HS-27A (cell line): ENCODE measurements at regions not wholly inside any gene's neighbourhood (a gene's known extent, or its start where the extent isn't known, plus 50 kb on each side); places are given as distances from the start of the nearest gene placed in this dataset.
"Not testable (repeated sequence)": the region's sequence is repeated elsewhere in the genome, so short reads cannot be mapped to it uniquely, and the experiment has no call there.

Source experiments
- DNase-seq: peaks from one replicate; pipeline ENCODE4 v3.0.0-alpha.2; 2012; ENCODE audit warnings: low read depth, missing footprints

DNA sequence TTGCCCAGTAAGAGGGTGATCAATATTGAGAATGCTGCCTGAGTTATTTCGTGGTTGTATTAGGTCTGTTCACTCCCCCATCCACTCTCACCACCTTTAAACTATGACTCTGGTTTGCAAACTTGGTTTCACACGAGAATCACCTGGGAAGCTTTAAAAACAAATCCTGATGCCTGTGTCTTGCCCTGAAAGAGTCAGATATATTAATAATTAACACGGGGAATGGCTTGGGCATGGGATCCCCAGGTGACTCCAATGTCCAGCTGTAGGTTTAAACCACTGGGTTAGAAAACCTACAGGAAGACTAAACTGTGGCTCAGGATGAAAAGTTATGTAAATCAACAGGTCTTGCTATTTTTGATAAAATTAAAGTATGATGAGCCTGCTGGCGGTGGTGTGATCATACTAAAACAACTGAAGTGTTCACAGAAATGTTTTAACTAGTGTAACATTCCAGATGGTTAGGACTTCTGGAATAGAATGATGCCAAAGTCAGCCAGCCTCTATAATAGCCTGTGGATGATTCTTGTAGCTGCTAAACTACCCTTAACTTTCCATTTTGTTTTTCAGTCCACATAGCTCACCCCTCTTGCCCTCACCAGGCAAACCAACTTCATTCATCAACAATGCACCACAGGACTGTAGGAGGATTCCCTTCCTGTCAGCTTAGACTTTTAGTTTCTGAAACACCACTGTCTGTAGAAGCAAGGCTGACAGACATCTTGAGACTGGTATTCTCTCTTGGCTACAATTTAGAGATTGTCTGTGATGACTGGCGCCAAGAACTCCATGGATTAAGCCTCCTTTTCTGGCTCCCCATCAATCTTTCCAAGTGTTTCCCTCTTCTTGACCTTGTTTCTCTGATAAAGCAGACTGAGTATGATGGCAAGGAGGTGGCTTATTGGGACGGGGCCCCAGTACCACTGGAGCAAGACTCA lies 119.1 kb upstream of the ADAMTS9 start:
- no peak for DNase-seq

- no peak for DNase-seq
Observed at GRCh38 chr3:64805978-64806377, 118.2 kb upstream of the ADAMTS9 start.

- no peak for DNase-seq
Observed at GRCh38 chr3:64805248-64805647, 117.4 kb upstream of the ADAMTS9 start.

DNA sequence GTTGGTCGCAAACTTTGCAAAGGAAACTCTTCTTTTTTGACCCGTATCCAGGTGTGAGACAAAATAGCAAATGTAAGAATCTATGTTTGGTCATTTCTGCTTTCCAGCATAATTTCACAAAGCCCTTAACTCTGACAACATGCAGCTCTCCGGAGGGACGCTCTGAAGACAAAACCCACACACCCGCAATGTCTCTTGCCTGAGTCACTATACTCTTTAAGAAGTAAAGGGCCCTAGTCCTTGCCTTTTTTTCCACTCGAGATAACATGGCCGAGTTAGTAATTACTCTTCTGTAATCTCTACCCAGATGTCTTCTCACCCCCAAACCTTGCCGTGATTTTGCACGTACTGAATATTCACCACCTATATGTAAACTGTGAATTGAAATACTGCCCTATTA lies 115.7 kb upstream of the ADAMTS9 start:
- no peak for DNase-seq

DNA sequence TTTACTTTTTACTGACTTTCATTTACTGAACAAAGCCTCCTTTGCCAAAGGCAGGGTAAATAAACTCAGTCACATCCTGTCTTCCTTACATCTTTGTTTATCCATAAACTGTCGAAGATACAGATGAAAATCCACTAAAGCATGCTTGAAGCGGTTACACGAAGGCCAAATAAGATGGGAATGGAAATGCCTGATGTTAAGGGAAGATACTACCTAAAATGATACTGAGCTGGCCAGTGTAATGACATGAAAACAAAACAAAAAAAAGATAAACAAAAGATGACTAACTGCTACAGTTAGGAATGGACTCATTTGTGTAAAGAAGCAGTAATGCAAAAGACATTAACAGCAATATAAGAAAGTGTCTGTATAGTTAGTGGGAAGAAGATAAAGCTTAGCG lies 114.7 kb upstream of the ADAMTS9 start:
- no peak for DNase-seq

DNA sequence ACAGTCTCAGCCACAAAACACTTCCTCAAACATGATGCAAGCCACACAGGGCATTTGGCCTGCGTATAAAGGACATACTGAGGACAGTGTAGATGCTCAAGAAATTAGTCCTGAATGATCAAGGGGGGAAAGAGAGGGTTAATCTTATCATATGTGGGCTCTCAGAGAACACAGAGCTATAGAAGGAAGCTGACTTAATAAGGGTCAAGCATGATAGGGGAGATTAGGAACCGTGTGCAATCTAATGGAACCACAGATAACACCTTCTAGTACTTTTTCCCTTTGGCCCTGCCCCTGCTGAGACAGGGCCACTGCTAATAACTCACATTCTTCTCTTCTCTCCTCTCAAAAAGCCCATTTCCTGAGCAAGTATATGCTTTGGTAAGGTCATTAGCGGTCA lies 114.1 kb upstream of the ADAMTS9 start:
- no peak for DNase-seq

DNA sequence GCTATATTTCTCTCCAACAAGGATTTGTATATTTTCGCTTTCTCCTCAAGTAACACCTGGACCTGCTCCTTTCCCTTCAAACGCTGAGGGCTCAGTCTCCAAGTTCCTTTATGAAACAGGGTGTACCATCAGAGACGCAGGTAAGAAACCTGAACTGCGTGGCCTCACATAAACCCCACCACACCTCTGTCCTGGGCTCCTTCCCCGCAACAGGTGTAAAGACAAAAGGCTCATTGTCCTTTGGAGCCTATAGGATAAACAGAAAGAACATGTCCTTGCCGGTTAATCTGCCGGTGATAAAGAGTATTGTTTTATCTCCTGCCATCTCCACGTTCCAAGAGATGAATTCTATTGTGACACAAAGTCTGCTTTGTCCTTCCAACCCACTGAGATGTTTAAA lies 111.8 kb upstream of the ADAMTS9 start:
- no peak for DNase-seq

DNA sequence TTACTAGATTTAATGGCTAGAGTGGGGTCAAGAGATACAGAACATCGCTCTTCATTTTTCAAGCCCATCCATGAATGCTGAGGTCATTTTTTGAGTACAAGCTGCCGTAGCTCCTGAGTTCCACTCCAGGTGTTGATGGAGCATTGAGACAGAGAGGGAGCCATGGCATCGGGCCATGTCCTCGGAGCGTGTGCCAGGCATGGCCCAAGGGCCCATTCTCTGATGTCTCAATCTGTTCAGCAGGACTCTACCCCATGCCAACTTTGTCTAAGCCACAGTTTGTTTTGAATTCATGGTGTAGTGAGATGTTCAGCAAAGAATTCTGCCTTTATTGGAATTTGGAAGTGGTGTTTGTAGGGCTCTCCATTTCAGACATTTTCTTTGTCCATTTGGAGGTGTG lies 110.5 kb upstream of the ADAMTS9 start:
- no peak for DNase-seq

GRCh38 chr3:64796607-64797399 lies 109.0 kb upstream of the ADAMTS9 start:
- no peak for DNase-seq

- no peak for DNase-seq
Observed at GRCh38 chr3:64792445-64792844, 104.6 kb upstream of the ADAMTS9 start.

- DNase-seq, result no peak
Observed at GRCh38 chr3:64789111-64789510, 101.3 kb upstream of the ADAMTS9 start.

DNA sequence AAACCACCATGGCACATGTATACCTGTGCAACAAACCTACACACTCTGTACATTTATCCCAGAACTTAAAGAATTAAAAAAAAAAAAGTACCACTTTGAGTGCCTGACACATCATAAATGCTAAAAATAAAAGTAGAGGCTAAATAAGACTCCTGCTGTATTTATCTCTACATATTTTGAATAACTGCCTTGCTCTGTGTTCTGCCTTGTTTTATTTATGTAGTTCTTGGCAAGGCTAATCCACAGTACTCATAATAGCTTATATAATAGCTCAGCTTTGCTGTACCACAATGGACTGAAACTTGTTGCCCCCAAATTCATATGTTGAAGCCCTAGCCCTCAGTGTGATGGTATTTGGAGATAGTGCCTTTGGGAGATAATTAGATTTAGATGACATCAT lies 95.4 kb upstream of the ADAMTS9 start:
- no peak for DNase-seq

GRCh38 chr3:64780923-64781322 lies 93.1 kb upstream of the ADAMTS9 start:
- not testable (repeated sequence) for DNase-seq

GRCh38 chr3:64773137-64773536 lies 85.3 kb upstream of the ADAMTS9 start:
- no peak for DNase-seq

- DNase-seq, result no peak
Observed at GRCh38 chr3:64766440-64766839, 78.6 kb upstream of the ADAMTS9 start.

DNA sequence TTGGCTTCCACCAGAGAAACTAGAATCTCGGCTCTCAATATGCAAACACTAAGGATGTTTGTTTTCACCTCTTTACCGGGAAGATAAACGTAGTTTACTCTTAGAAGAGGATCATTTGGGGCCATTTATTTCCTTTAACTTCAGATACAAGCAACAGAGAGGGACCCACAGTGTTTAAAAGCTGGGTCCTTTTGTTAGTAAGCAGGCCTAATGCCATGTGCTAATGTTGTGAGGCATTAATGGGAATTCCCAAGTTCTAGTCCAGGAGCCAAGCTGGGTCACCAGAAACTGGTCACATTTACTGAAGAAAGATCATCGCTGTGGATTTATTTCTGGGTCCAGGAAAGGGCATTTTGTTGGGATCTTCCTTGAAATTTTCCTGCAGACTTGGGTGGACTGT lies 78.1 kb upstream of the ADAMTS9 start:
- DNase-seq, result no peak

DNA sequence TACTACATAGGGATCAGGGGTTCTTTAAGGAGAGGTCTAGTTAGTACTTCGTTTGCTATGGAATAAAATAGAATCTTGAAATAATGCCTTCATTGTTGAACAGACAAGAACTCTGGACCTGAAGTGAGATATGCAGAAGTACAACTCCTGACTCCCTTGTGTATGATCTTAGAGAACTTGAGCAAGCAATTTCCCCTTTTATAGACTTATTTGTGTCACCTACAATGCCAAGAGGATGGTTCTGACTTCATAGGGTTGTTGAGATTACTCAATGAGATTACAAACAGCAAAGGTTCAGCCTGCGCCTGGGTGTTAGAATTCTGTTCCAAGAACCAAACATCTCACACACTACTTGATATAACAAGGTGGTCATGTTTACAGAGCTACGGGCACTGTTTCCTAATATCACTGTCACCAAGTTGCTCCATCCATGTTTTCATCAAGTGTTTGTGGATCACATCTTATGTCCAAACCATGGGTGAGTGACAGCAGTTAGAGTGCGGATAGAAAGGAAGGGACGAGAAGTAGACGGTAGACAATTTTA lies 76.7 kb upstream of the ADAMTS9 start:
- DNase-seq, result no peak

GRCh38 chr3:64763980-64764379 lies 76.2 kb upstream of the ADAMTS9 start:
- DNase-seq, result no peak

DNA sequence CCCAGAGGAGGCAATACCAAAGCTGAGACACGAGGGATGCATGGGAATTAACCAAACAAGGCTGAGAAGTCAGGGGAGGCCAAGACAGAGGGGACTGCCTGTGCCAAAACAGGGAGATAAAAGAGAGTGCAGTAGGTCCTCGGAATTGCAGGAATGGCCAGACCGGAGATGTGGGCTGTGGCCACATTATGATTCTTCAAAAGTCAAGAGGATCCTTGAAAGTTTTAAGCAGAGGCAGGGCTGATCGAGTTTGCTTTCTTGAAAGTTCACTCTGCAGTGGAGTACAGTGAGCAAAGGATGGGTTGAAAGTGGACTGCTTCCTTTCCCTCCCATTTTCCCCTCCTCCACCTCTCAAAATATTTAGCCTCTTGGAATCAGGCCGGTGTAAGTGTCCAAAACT lies 73.9 kb upstream of the ADAMTS9 start:
- no peak for DNase-seq

GRCh38 chr3:64760258-64760657 lies 72.5 kb upstream of the ADAMTS9 start:
- no peak for DNase-seq

DNA sequence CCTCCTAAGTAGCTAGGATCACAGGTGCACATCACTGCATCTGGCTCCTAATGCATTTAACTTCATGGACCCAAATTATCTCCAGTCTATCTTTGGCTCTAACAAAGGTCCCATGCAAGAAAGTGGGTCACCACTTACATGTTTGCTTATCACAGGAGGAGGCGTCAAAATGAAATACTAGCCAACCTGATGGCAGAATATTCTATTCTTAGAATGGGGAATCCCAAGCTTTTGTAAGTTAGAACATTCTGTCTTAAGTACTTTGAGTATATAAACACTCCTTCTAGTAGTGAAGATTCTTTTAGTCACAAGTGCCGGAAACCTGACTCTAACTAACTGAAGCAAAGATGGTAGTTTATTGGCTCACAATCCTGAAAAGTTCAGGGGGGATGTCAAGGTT lies 72.0 kb upstream of the ADAMTS9 start:
- no peak for DNase-seq

DNA sequence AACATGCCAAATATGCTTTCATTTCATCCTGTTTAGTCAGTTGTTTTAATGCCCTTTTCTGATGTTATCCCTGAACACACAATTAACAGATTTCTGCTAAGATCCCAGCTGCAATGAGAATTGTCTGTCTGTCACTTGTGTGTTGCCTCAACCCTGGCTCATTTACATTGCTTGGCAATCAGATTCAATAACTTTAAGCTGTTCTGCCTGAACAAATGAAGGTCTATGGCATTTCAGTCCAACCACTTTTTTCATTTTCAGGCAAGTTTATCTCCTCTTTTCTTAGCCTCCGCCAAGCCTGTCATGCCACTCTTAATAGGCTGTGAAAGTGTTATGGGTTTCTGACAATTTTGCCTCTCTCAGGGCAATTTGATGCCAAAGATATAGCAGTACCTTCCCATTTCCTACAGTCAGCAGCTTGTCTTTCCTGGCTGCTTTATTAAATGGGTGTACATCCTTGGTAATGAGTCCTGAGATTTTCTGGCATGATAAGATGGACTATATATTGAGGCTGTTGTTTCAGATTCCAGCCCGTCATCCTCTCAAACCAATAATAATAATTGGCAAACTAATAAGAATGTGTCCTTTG lies 68.7 kb upstream of the ADAMTS9 start:
- DNase-seq, result no peak
